Renal pelvis (tissue), 1 donor: ENCODE measurements at regions not wholly inside any gene's neighbourhood (a gene's known extent, or its start where the extent isn't known, plus 50 kb on each side); places are given as distances from the start of the nearest gene placed in this dataset.
"Not testable (repeated sequence)": the region's sequence is repeated elsewhere in the genome, so short reads cannot be mapped to it uniquely, and the experiment has no call there.

Source experiments
- DNase-seq: peaks from one replicate; pipeline ENCODE4 v3.0.0-alpha.2; 2013

DNA sequence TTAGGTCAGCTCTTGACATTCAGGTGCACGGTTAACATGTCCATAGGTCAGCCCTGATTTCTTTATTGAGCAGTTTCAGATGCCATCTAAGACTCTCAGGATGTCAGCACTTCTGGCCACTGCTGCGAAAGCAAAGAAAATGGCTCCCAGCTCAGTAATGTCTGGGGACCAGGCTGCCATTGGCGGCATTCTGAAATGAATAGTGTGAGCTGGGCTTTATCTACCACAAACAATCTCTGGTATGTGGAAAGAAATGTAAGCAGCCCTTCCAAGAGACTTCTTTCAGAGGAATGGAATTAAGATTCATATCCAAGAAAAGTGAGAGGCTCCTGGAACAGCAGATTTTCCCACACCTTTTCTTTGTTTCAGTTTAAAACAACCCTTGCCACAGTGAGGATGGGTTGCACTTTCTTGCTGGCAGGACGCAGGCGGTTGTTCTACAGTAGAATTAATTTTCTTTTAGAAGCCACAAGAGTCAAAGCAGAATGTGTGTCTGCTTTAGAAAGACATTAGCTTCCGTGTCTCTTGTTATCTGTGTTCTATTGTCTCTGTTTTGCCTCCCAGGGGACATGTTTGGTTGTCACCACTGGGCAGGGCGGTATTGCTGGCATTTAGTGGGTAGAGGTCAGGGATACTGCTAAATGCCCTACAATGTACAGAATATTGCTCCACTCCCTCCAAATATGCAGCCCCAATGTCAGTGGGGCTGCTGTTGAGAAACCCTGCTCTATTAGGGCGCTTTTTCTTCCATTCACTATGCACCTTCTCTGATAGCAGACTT is 149.9 kb upstream of the ANKH start:
- DNase-seq, result no peak

DNA sequence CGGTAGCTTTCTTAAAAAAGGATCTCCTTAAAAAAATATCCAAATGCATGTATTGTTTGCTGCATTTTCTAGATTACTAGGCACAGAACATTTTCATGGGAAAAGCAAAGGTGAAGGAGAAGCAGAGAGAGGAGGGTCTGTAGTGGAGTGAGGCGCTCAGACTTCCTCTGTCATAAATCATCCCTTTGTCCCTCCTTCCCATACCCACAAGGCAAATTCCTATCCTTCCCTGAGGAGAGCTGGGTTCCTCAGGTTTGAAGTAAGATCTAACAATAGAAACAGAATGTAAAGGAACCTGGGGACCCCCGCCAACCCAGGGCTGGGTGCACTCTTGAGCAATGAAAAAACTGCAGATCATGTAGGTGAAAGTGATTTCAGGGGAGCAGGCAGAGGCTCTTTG is 149.2 kb upstream of the ANKH start:
- no peak for DNase-seq

DNA sequence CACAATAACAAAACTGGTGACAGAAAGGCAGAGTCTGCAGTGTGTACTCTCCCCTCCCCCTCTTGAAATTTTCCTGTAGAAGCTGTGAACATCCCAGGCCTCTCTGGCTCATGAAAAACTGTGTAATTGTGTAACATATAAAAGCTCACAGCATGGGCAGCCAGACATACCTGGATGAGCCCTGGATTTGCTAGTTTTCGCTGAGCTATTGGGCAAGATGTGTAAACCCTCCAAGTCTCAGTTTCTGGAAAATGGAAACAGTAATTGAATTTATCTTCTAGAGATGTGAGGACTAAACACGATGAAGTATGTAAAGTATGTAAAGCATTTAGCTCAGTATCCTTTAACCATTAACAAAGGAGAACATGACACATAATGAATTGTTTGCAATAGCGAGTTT is 143.2 kb upstream of the ANKH start:
- DNase-seq, result no peak

DNA sequence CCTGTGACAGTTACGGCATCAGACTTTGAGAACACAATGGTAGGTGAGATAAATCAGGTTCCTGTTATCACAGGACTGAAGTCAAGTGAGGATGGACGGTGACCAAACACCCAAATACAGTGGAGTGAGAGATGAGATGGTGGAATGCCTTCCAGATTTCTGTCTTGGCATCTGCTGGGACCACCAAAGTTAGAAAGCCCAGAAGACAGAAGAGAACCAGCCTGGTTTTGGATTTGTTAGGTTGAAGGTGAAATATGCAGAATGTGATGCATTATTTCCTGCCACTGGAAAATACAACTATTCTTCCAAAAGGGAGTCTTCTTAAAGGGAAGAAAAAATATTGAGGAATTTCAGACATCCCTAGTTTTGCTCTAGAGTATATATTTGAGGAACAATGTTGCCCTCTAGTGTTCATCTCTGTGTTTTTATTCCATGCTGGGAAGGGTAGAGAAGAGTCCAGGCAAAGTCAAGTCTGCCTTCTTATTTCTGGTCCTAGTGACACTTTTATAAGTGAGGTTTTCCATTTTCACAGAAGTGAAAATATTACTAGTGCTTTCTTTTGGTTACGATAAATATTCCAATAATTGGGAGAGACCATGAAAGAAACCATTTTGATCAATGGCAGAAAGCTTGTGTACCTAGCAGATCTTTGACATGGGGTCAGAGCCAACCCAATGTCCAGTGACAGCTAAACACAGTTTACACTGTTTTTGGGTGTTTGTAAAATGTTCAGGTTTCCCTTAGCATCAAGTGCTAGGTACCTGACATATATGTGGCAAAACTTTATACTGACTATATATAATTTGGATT is 142.3 kb upstream of the ANKH start:
- peak; percentile 65 for DNase-seq

DNA sequence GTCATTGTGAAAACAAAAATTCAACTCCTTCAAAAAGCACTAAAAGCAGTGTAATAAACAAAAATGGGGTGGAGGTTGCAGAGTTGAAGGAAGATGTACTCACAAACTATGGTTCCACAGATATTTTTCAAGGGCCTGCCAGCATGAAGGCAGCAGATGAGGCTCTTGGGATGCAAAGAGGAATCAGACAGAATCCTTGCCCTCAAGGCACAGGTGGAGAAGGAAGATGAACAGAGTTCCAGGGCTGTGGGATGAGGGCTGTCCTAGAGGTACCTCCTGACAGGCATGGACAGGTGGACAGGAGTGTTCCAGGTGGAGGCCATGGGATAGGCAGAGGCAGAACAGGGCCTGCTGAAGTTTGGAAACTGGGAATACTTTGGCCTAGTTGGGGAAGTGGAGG is 140.5 kb upstream of the ANKH start:
- no peak for DNase-seq

DNA sequence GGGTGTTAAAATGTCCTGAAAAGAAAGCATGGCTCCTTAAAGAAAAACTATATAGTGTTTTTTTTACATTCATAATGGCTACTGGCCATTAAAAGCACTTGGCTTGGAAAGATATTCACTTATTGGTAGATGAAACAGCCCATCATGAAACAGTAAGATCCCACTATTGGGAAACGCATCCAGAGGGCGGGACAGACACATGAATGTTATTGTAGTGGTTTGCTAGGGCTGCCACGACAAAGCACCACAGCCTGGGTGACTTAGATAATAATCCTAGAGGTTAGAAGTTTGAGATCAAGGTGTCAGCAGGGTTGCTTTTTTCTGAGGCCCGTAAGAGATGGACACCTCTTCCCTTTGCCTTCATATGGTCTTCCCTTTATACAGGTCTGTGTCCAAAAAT is 139.4 kb upstream of the ANKH start:
- DNase-seq, result no peak

DNA sequence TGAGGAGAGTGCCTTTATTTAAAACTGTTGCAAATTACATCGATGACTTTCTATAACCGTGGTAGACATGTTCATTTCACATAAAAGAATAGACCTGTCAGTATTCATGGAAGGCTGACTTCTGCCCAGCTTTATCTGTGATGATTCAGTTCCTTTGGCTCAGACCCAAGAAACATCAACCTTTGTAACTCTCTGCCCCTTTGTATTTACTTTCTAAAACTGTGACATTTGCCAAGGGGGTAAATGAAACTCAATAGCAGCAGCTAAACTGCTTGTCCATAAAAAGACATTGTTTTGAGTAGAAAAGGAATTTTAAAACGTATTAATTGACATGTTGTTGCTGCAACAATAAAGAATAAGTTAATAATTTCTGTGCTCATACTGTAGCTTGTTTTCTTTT is 137.8 kb upstream of the ANKH start:
- DNase-seq, result peak; percentile 37

DNA sequence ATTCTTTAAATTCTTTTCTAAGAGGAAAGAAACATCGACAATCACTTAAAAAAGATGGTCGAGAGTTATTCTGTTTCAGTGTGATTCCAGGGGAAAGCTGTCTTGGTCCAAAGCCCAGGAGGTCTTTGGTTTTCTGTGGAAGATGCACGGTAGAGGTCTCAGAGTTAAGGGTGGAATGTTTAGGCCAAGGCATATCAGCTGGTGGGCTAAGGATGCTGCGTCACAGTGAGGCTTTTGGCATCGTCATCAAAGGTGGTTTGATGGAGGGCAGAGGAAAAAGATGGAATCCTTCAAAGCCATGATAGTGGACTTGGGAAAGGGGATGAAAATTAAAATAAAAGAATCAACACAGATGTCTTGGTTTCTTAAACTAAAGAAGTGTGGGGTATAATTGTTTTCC is 137.3 kb upstream of the ANKH start:
- DNase-seq, result no peak

DNA sequence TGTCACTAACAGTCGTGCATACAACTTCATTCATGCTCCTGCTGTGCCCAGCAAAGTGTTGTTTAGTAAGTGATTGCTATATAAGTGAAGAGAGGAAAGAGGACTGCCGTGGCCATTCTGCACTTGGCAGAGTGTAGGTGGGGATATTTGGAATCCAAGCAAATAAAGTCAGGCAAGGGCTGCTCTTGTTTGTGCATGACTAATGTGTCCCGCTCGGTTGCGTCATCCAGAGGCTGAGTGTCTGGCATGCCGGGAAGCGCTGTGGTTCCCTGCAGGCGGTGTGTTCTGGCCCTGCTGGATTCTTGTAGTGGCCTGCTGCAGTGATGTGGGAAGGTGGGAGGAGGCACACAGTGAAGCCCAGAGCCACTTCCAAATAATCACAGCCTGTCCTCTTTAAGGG is 136.9 kb upstream of the ANKH start:
- DNase-seq, result no peak

DNA sequence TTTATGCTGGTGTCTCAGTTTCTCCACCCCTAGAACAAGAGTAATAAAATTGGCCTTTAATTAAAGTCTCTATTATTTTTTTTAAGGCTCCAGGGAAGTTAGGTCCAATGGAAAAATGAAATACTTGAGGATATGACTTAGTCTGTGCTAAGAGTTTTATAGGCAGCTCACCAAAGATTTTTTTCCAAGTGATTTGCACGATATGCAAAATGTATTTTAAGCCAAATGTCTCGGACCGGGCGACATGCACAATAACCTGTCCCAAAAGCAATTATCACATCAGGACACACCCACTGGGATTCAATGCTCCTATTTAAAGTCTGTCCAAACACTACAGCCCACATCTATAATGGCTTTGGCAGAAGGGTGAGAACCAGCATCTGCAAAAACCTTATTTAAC is 136.1 kb upstream of the ANKH start:
- no peak for DNase-seq

DNA sequence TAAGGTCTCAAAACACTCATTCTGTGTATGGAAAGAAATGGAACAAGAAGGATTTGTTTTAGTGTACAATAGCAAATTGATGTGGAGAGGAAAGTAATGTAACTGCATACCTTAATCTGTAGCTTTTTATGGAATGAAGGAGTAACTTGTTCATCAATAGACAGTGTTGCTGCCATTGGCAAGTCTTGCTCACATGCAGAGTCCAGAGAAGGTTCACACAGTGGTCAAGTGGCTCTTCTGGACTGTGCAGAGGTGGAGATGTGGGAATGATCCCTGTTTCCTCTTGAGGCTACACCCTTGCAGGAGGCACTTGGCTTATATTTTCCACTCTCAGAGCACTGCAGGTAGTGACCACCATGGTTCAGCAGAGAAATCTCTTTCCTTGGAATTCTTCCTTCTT is 132.9 kb upstream of the ANKH start:
- DNase-seq, result no peak

DNA sequence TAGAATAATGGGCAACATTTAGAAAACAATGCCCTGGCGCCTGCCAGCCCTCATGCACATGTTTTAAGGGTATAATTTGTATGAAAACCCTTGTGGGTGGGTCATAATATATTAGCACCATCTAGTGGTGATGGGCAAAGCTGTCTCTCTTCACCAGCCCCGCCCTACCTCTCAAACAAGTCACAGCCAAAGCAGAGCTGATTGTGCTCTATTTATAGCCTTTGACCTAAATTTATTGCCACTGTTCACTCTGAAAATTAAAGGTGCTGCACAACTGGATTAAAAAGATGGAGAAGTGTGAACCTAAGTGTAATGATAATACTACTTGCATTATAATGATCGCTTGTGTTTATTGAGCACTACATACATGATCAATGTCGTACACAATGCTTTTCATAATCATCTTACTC is 131.9 kb upstream of the ANKH start:
- DNase-seq, result peak; percentile 62

DNA sequence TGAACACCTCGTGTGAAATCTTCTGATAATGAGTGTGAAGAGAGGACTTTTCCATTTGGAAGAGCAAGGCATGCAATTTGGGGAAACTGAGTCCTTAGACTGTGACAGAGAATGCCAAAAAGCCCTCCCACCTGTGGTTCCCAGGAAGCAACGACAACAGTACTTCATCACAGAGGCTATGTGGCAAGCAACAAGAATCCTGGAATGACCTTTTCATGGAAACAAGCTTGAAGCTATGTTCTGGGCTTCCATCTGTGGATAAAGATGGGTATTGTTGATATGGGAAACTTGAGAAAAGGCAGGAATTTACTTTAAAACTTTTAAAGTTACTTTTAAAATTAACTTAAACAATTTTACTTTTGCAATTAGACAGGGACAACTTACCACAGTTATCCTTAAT is 131.2 kb upstream of the ANKH start:
- no peak for DNase-seq

DNA sequence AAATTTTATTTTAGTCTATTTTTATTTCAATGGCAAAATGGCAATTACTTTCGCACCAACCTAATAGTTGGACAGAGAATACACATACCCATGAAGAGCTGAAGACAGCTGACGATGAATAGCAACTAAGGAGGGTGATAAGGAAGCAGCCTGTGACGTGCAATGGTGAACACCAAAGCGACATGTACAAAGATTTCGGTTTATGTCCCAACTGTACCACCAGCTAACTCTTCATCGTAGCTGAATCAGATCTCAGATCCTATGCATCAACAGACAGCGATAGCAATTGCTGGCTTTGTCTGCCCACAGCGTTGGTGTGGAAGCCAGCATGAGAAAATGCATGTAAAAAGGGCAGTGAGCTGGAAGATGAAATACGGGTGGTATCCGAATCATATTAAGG is 130.6 kb upstream of the ANKH start:
- no peak for DNase-seq

DNA sequence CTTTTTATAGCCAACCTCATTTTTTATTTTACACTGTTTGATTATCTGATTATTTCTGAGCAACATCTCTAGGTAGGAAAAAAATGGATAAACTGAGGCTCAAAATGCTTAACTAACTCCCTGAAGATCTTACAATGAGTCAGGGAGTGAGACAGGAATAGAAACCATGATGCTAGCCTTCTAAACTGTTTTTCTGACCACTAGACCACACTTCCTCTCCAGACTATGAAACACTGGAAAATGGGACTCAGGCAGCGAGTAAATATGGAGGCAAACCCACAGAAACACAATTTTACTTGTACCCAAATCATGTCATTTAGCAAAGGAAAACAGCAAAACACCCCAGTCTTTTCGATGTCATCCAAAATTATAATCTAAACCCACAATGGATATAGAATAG is 129.9 kb upstream of the ANKH start:
- DNase-seq, result no peak

DNA sequence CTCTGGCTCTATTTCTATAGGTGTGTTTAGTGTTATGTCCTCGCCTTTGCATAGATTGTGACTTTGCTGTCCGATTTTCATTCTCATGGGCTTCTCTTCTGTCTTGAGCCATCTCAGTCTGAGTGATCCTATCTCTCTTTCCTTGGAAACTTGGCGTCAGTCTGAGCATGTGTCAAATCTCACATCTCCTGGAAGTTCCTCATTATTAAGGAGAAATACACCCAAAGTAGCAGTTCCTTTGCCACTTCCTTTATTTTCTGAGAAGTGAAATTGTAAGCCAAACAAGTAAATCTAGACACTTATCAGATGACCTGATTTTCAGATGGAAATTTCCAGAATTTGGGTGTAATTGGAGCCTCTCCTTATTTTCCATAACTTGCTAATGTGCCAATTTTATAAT is 126.9 kb upstream of the ANKH start:
- DNase-seq, result no peak

DNA sequence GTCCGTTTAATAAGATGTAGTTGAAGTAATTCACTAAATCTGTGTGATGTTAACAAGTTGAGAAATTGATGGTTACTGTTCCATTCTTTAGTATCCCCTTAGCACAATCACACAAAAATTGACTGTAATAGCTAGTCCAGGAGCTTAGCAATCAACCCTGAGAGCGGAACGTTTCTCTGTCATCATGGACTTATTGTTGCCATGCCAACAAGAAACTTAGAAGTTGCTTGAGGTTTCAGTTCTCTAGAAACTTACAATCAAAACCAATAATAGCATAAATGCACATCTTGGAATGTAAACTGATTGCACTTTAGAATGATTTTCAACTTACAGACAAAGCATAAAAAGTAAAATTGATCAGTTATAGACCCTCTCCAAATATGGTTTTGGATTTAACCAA is 125.4 kb upstream of the ANKH start:
- DNase-seq, result no peak

DNA sequence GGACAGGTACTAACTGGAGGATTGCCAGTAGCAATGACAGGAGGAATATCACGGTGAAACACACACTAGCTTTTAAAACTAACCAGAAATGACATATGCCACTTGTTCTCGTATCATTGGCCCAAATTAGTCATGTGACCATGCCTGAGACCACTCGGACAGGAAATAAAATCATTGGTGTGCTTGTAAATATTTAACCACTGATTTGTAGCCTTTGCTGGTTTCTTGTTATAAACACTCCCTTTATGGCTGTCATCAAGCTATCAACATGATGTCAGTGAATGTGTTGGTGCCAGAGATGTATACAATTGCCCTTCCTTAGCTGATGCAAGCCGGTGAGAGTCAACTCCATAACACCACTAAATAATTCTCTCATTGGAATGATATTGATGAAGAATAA is 123.7 kb upstream of the ANKH start:
- no peak for DNase-seq

DNA sequence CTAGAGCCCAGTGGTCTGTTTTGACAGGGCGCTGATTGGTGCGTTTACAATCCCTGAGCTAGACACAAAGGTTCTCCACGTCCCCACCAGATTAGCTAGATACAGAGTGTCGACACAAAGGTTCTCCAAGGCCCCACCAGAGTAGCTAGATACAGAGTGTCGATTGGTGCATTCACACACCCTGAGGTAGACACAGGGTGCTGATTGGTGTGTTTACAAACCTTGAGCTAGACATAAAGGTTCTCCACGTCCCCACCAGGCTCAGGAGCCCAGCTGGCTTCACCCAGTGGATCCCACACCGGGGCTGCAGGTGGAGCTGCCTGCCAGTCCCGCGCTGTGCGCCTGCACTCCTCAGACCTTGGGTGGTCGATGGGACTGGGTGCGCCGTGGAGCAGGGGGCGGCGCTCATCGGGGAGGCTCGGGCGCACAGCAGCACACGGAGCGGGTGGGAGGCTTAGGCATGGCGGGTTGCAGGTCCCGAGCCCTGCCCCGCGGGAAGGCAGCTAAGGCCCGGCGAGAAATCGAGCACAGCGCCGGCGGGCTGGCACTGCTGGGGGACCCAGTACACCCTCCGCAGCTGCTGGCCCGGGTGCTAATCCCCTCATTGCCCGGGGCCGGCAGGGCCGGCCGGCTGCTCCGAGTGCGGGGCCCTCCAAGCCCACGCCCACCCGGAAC is 122.0 kb upstream of the ANKH start:
- DNase-seq, result not testable (repeated sequence)

DNA sequence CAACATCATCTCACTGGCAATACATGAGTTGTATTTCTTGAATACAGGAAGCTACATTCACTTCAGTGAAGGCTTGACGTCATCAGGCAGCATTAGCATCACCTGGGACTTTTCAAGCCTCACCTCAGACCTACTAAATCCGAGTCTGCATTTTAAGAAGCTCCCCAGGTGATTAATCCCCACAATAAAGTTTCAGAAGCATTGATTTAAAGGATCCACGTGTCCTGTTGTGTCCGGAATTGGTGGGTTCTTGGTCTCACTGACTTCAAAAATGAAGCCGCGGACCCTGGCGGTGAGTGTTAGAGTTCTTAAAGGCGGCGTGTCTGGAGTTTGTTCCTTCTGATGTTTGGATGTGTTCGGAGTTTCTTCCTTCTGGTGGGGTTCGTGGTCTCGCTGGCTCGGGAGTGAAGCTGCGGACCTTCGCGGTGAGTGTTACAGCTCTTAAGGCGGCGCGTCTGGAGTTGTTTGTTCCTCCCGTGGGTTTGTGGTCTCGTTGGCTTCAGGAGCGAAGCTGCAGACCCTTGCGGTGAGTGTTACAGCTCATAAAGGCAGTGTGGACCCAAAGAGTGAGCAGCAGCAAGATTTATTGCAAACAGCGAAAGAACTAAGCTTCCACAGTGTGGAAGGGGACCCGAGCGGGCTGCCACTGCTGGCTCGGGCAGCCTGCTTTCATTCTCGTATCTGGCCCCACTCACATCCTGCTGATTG is 121.3 kb upstream of the ANKH start:
- DNase-seq, result not testable (repeated sequence)

DNA sequence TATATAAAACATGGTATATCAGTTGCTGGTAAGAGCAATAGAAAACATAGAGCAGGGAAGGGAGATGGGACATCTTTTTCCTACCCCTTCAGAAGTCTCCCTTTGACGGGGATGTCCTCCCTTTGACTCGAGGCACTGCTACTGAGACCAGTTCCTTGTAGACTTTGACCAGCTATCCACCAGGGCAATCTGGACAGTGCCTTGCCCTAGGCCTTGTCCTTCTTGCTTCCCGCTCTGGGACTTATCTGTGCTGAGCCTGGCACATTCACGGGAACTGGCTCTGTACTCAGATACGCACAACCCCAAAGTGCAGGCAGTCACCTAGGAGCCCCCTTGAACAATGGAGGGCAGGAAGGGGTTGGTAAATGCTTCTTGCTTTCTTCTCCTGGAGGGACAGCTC is 116.6 kb upstream of the ANKH start:
- DNase-seq, result no peak

DNA sequence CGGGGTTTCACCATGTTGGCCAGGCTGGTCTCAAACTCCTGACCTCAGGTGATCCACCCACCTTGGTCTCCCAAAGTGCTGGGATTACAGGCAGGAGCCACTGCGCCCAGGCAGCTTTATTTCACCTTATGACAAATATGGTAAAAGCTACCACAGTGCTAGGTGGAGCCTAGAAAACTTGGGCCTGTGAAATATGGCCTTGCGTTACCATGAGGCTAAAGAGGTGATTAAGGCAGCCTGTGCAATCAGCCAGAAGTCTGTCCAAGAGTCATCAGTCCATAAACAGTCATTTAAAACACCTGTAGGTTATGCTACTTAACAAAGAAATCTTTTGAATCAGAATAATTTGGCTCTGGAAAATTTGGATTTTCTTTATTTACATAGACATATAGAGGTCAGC is 114.8 kb upstream of the ANKH start:
- no peak for DNase-seq
